ENCODE measurements at regions not wholly inside any gene's neighbourhood (a gene's known extent, or its start where the extent isn't known, plus 50 kb on each side); places are given as distances from the start of the nearest gene placed in this dataset.

DNA sequence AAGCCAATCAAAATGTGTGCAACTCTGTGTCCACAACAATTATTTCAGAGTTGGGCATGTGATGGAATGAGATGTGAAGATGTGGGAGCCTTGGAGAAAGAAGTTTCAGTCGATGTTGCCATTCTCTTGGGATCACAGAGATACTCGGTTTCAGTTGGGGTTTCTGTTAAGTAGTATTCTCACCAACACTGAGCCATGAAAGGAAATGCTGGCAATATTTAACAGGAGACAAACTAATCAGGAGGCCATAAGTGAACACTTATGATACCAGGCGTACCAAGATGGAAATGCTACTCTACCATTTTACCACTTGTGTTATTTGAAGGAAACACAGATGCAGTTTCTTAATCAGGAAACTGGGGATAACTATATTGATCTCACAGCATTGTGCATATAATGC lies 53.3 kb upstream of the NUDT7 start:
- no peak for TF ChIP-seq EZH2 (optimal IDR thresholded peaks at IDR 0.05; ENCODE audit: low read depth, low read length)
- TF ChIP-seq, protein P1, sequence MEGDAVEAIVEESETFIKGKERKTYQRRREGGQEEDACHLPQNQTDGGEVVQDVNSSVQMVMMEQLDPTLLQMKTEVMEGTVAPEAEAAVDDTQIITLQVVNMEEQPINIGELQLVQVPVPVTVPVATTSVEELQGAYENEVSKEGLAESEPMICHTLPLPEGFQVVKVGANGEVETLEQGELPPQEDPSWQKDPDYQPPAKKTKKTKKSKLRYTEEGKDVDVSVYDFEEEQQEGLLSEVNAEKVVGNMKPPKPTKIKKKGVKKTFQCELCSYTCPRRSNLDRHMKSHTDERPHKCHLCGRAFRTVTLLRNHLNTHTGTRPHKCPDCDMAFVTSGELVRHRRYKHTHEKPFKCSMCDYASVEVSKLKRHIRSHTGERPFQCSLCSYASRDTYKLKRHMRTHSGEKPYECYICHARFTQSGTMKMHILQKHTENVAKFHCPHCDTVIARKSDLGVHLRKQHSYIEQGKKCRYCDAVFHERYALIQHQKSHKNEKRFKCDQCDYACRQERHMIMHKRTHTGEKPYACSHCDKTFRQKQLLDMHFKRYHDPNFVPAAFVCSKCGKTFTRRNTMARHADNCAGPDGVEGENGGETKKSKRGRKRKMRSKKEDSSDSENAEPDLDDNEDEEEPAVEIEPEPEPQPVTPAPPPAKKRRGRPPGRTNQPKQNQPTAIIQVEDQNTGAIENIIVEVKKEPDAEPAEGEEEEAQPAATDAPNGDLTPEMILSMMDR (IDR thresholded peaks at IDR 0.05; ENCODE audit: low read length): no peak
